ENCODE measurements at regions not wholly inside any gene's neighbourhood (a gene's known extent, or its start where the extent isn't known, plus 50 kb on each side); places are given as distances from the start of the nearest gene placed in this dataset.

GRCh38 chr21:38753114-38753513, 52.6 kb upstream of the ETS2 start:
- H3K4me3 ChIP-seq (ENCODE audit: low read depth, low read length): no peak overlapping the region
- POLR2A ChIA-PET: no interaction called here
- H3K27ac ChIP-seq (ENCODE audit: low read depth, low read length): no peak overlapping the region
- no peaks in the 10 kb centered on the region for H3K27me3 ChIP-seq (ENCODE audit: control insufficient read depth, insufficient read depth, low read length)
- TF ChIP-seq CTCF (IDR thresholded peaks at IDR 0.05; ENCODE audit: low read depth, low read length): no peak
- CTCF ChIA-PET: interaction anchor here (0.7 kb wide), 1 partner anchor 52 kb away, joined by 3 read pairs; no protein-coding TSS in a partner anchor
- no peak for DNase-seq (ENCODE audit: low read depth, low spot score)
- H3K9me3 ChIP-seq (ENCODE audit: control insufficient read depth, insufficient read depth, low read length): no peaks in the 10 kb centered on the region

GRCh38 chr21:38753557-38753971, 52.2 kb upstream of the ETS2 start:
- no peaks in the 10 kb centered on the region for H3K27me3 ChIP-seq (ENCODE audit: control insufficient read depth, insufficient read depth, low read length)
- no peak for TF ChIP-seq CTCF (IDR thresholded peaks at IDR 0.05; ENCODE audit: low read depth, low read length)
- DNase-seq (ENCODE audit: low read depth, low spot score): no peak
- ChIA-PET POLR2A (no interaction called here), CTCF (interaction anchor here (0.7 kb wide), 1 partner anchor 51 kb away, joined by 3 read pairs; no protein-coding TSS in a partner anchor)
- H3K4me3 ChIP-seq (ENCODE audit: low read depth, low read length): no peak overlapping the region
- H3K9me3 ChIP-seq (ENCODE audit: control insufficient read depth, insufficient read depth, low read length): no peaks in the 10 kb centered on the region
- no peak overlapping the region for H3K27ac ChIP-seq (ENCODE audit: low read depth, low read length)

All from AG04450 (cell line).